RWPE2 (cell line): ENCODE measurements at regions not wholly inside any gene's neighbourhood (a gene's known extent, or its start where the extent isn't known, plus 50 kb on each side); places are given as distances from the start of the nearest gene placed in this dataset.
A peak's percentile ranks its signal among the peaks of the same experiment; 100 is the strongest.
"Not testable (repeated sequence)": the region's sequence is repeated elsewhere in the genome, so short reads cannot be mapped to it uniquely, and the experiment has no call there.

Experiments used
- ATAC-seq: fragments of 200-7000 bp; cut with Tn5 transposase; 3 replicates; pipeline ENCODE4 v1.9.1; 2021; ENCODE audit warnings: low read depth
- DNase-seq: peaks from one replicate; pipeline ENCODE4 v3.0.0-alpha.2; 2020; ENCODE audit warnings: low spot score
- H3K27ac ChIP-seq: fragments of 450-650 bp; 2 replicates; pipeline ENCODE4 v1.5.1; 2017; ENCODE audit warnings: mild to moderate bottlenecking; ENCODE audit not compliant: poor library complexity, severe bottlenecking
- H3K27me3 ChIP-seq: fragments of 250-450 bp; sonication (Bioruptor Pico); 2 replicates; pipeline ENCODE4 v1.5.1; 2021; ENCODE audit warnings: mild to moderate bottlenecking, moderate library complexity; ENCODE audit not compliant: insufficient read depth, poor library complexity, severe bottlenecking
- H3K36me3 ChIP-seq: fragments of 250-450 bp; sonication (Bioruptor Pico); 2 replicates; pipeline ENCODE4 v1.5.1; 2020; ENCODE audit warnings: low read depth, mild to moderate bottlenecking, moderate library complexity
- H3K4me1 ChIP-seq: fragments of 250-450 bp; sonication (Bioruptor Pico); 2 replicates; pipeline ENCODE4 v1.5.1; 2021; ENCODE audit warnings: mild to moderate bottlenecking, moderate library complexity; ENCODE audit not compliant: insufficient read depth, poor library complexity, severe bottlenecking
- H3K4me3 ChIP-seq: fragments of 250-450 bp; sonication (Bioruptor Pico); 2 replicates; pipeline ENCODE4 v1.5.1; 2021; ENCODE audit warnings: mild to moderate bottlenecking, moderate library complexity; ENCODE audit not compliant: severe bottlenecking
- H3K9me3 ChIP-seq: fragments of 250-450 bp; sonication (Bioruptor Pico); 2 replicates; pipeline ENCODE4 v1.5.1; 2021; ENCODE audit warnings: mild to moderate bottlenecking, moderate library complexity; ENCODE audit not compliant: severe bottlenecking
- CTCF ChIP-seq: fragments of 450-650 bp; IDR thresholded peaks from one replicate; pipeline ENCODE4 v1.5.1; 2017; ENCODE audit warnings: mild to moderate bottlenecking, moderate library complexity; ENCODE audit not compliant: poor library complexity, severe bottlenecking

GRCh38 chr13:65264066-65264465 is 1966.1 kb downstream of the PCDH9 start:
- TF ChIP-seq CTCF, result no peak

GRCh38 chr13:65260946-65261891 is 1968.9 kb downstream of the PCDH9 start:
- no peaks in the 10 kb centered on the region for H3K36me3 ChIP-seq
- no peaks in the 10 kb centered on the region for H3K27me3 ChIP-seq
- H3K4me1 ChIP-seq, result peaks cover 5% of the 10 kb centered on the region
- H3K27ac ChIP-seq, result no peak overlapping the region
- H3K4me3 ChIP-seq, result no peak overlapping the region
- DNase-seq (no peak), ATAC-seq (no peak)
- H3K9me3 ChIP-seq, result no peaks in the 10 kb centered on the region
- no peak for TF ChIP-seq CTCF

More at GRCh38 chr13:65264066-65264465, 1966.1 kb downstream of the PCDH9 start:
- Histone ChIP-seq H3K9me3 (no peaks in the 10 kb centered on the region), H3K36me3 (no peaks in the 10 kb centered on the region), H3K4me1 (peaks cover 5% of the 10 kb centered on the region), H3K4me3 (no peak overlapping the region), H3K27ac (no peak overlapping the region), H3K27me3 (no peaks in the 10 kb centered on the region)
- peak; percentile 88 for ATAC-seq
- DNase-seq, result peak; percentile 45

GRCh38 chr13:65240773-65241172 is 1989.4 kb downstream of the PCDH9 start:
- ATAC-seq, result no peak
- H3K4me1 ChIP-seq, result no peaks in the 10 kb centered on the region
- no peaks in the 10 kb centered on the region for H3K9me3 ChIP-seq
- no peaks in the 10 kb centered on the region for H3K36me3 ChIP-seq
- no peak for DNase-seq
- no peak for TF ChIP-seq CTCF
- no peak overlapping the region for H3K27ac ChIP-seq
- no peaks in the 10 kb centered on the region for H3K27me3 ChIP-seq
- H3K4me3 ChIP-seq, result no peak overlapping the region

GRCh38 chr13:65236841-65237418 is 1993.2 kb downstream of the PCDH9 start:
- no peaks in the 10 kb centered on the region for H3K36me3 ChIP-seq
- no peaks in the 10 kb centered on the region for H3K4me1 ChIP-seq
- no peak for DNase-seq
- no peak overlapping the region for H3K27ac ChIP-seq
- H3K27me3 ChIP-seq, result no peaks in the 10 kb centered on the region
- H3K4me3 ChIP-seq, result no peak overlapping the region
- no peak for ATAC-seq
- no peak for TF ChIP-seq CTCF
- H3K9me3 ChIP-seq, result no peaks in the 10 kb centered on the region

- no peak for ATAC-seq
- H3K27me3 ChIP-seq, result no peaks in the 10 kb centered on the region
- TF ChIP-seq CTCF, result no peak
- DNase-seq, result no peak
- no peak overlapping the region for H3K27ac ChIP-seq
- H3K4me1 ChIP-seq, result no peaks in the 10 kb centered on the region
- H3K4me3 ChIP-seq, result no peak overlapping the region
- H3K36me3 ChIP-seq, result no peaks in the 10 kb centered on the region
- H3K9me3 ChIP-seq, result no peaks in the 10 kb centered on the region
These were observed 2012.6 kb downstream of the PCDH9 start for GRCh38 chr13:65217471-65217995.

- H3K4me3 ChIP-seq, H3K27ac ChIP-seq, H3K4me1 ChIP-seq, H3K9me3 ChIP-seq, H3K27me3 ChIP-seq, H3K36me3 ChIP-seq, ATAC-seq, DNase-seq: not testable (repeated sequence)
These were observed 2027.3 kb downstream of the PCDH9 start for GRCh38 chr13:65202845-65203244.
